Kidney (tissue), 13 donors: ENCODE measurements at regions not wholly inside any gene's neighbourhood (a gene's known extent, or its start where the extent isn't known, plus 50 kb on each side); places are given as distances from the start of the nearest gene placed in this dataset.
A peak's percentile ranks its signal among the peaks of the same experiment; 100 is the strongest.

Source experiments
- DNase-seq, 5 donors: peaks; one replicate each; pipeline ENCODE4 v3.0.0-alpha.2; 2013 to 2020
- FAIRE-seq: peaks from 2 replicates; lab custom pipeline; 2012; peaks lifted over from hg19 to GRCh38; lab: Jason Lieb, UNC
- H3K27ac ChIP-seq, 2 donors: one replicate each; pipeline ENCODE4 v1.7.0; 2013; ENCODE audit warnings: low read depth in 2 of 2, low read length in 2 of 2, inconsistent platforms in 1 of 2
- H3K27me3 ChIP-seq: one replicate; pipeline ENCODE4 v1.7.1; 2013; ENCODE audit warnings: low read length, inconsistent platforms; ENCODE audit not compliant: control insufficient read depth, insufficient read depth
- H3K36me3 ChIP-seq, 3 donors: one replicate each; pipeline versions ENCODE4 v1.7.0 to v1.7.1; 2013; ENCODE audit warnings: low read length in 3 of 3, control low read depth in 1 of 3, inconsistent platforms in 1 of 3; ENCODE audit not compliant: insufficient read depth in 3 of 3, control insufficient read depth in 2 of 3
- H3K4me1 ChIP-seq, 3 donors: one replicate each; pipeline versions ENCODE4 v1.7.0 to v1.7.1; 2013; ENCODE audit warnings: low read length in 3 of 3, inconsistent platforms in 1 of 3, low read depth in 1 of 3; ENCODE audit not compliant: control insufficient read depth in 2 of 3, insufficient read depth in 2 of 3
- H3K4me3 ChIP-seq, 3 donors: one replicate each; pipeline versions ENCODE4 v1.7.0 to v1.8.1; 2013; ENCODE audit warnings: low read length in 3 of 3, control low read depth in 1 of 3, inconsistent platforms in 1 of 3
- H3K9ac ChIP-seq, 3 donors: one replicate each; pipeline versions ENCODE4 v1.7.0 to v1.7.1; 2013; ENCODE audit warnings: low read length in 3 of 3, control low read depth in 1 of 3, inconsistent platforms in 1 of 3
- H3K9me3 ChIP-seq, 3 donors: one replicate each; pipeline versions ENCODE4 v1.7.0 to v1.7.1; 2013; ENCODE audit warnings: low read length in 3 of 3, control low read depth in 1 of 3, inconsistent platforms in 1 of 3; ENCODE audit not compliant: control insufficient read depth in 2 of 3, insufficient read depth in 1 of 3
- CTCF ChIP-seq: IDR thresholded peaks from 3 replicates; pipeline ENCODE4 v1.5.1; 2012; ENCODE audit warnings: mild to moderate bottlenecking, moderate library complexity, borderline replicate concordance; ENCODE audit not compliant: insufficient read depth; ENCODE audit errors: extremely low read depth
- intact Hi-C: fragments of 100-400 bp; cut with DNase I; formaldehyde crosslinking; loops from one replicate; pipeline ENCODE4 v1.11.1; 2022
- donor health status: control.
- donor health status: control.
- donor health status: control.
- donor health status: control.
- donor health status: control.
- donor health status: DM: yes; HTN: yes; CAD: no.
- donor health status: Normal renal cell carcinoma (clear cell type).

- no peak for TF ChIP-seq CTCF
- DNase-seq: no peak
- Histone ChIP-seq H3K4me1 (no peaks in the 10 kb centered on the region), H3K9ac (no peak overlapping the region), H3K27ac (no peak overlapping the region), H3K36me3 (no peaks in the 10 kb centered on the region), H3K4me3 (no peak overlapping the region), H3K27me3 (no peaks in the 10 kb centered on the region), H3K9me3 (no peaks in the 10 kb centered on the region)
- FAIRE-seq: no peak
- intact Hi-C loops: no loop called here
Measured at GRCh38 chr13:85995788-85996418, 196.7 kb upstream of the SLITRK6 start.

- intact Hi-C loops: no loop called here
Measured at GRCh38 chr13:85993567-85993966, 194.3 kb upstream of the SLITRK6 start.

GRCh38 chr13:85990397-85990796 is 191.2 kb upstream of the SLITRK6 start:
- Histone ChIP-seq H3K36me3 (no peaks in the 10 kb centered on the region), H3K27ac (no peak overlapping the region), H3K4me3 (no peak overlapping the region), H3K4me1 (no peaks in the 10 kb centered on the region), H3K27me3 (no peaks in the 10 kb centered on the region), H3K9ac (no peak overlapping the region), H3K9me3 (no peaks in the 10 kb centered on the region)
- DNase-seq (no peak), FAIRE-seq (no peak)
- intact Hi-C loops: no loop called here
- TF ChIP-seq CTCF: no peak

More at GRCh38 chr13:85993567-85993966, 194.3 kb upstream of the SLITRK6 start:
- FAIRE-seq (peak; percentile 25), DNase-seq (no peak)
- Histone ChIP-seq H3K9ac (no peak overlapping the region), H3K9me3 (no peaks in the 10 kb centered on the region), H3K4me3 (no peak overlapping the region), H3K4me1 (no peaks in the 10 kb centered on the region), H3K27ac (no peak overlapping the region), H3K36me3 (no peaks in the 10 kb centered on the region), H3K27me3 (no peaks in the 10 kb centered on the region)
- no peak for TF ChIP-seq CTCF

- H3K9ac ChIP-seq: no peak overlapping the region
- DNase-seq (no peak), FAIRE-seq (no peak)
- no peak overlapping the region for H3K4me3 ChIP-seq
- no peaks in the 10 kb centered on the region for H3K36me3 ChIP-seq
- no peaks in the 10 kb centered on the region for H3K27me3 ChIP-seq
- intact Hi-C loops: no loop called here
- no peaks in the 10 kb centered on the region for H3K9me3 ChIP-seq
- no peaks in the 10 kb centered on the region for H3K4me1 ChIP-seq
- TF ChIP-seq CTCF: no peak
- no peak overlapping the region for H3K27ac ChIP-seq
Measured at GRCh38 chr13:85985797-85986196, 186.6 kb upstream of the SLITRK6 start.
